WTC11 (cell line): ENCODE measurements at regions not wholly inside any gene's neighbourhood (a gene's known extent, or its start where the extent isn't known, plus 50 kb on each side); places are given as distances from the start of the nearest gene placed in this dataset.

Source experiments
- ATAC-seq: fragments of 200-7000 bp; cut with Tn5 transposase; 2 replicates; pipeline ENCODE4 v1.10.0; 2021; ENCODE audit warnings: mild to moderate bottlenecking, moderate library complexity
- CTCF ChIA-PET: fragments of 300-600 bp; sonication (Branson Sonifier 250); formaldehyde crosslinking; loops from one replicate; lab custom pipeline; 2021; ENCODE audit warnings: antibody characterized with exemption; lab: Charles Lee
- POLR2A ChIA-PET: fragments of 350-600 bp; sonication (Branson Sonifier 250); formaldehyde crosslinking; loops from one replicate; lab custom pipeline; 2021; ENCODE audit warnings: antibody characterized with exemption; lab: Charles Lee
- DNase-seq: peaks from one replicate; pipeline ENCODE4 v3.0.0; 2021; ENCODE audit warnings: low spot score
- H3K27ac Mint-ChIP-seq: 2 replicates; pipeline ENCODE4 v1.8.0; 2021; ENCODE audit warnings: mixed read lengths
- H3K27me3 Mint-ChIP-seq: 2 replicates; pipeline ENCODE4 v1.8.0; 2021; ENCODE audit warnings: low read depth, mild to moderate bottlenecking, moderate library complexity, mixed read lengths
- H3K36me3 Mint-ChIP-seq: 2 replicates; pipeline ENCODE4 v1.8.0; 2021; ENCODE audit warnings: mixed read lengths
- H3K4me1 Mint-ChIP-seq: 2 replicates; pipeline ENCODE4 v1.8.0; 2022; ENCODE audit warnings: mixed read lengths
- H3K4me3 Mint-ChIP-seq: 2 replicates; pipeline ENCODE4 v1.8.0; 2021; ENCODE audit warnings: mild to moderate bottlenecking, moderate library complexity, mixed read lengths
- H3K9me3 Mint-ChIP-seq: 2 replicates; pipeline ENCODE4 v1.8.0; 2021; ENCODE audit warnings: mixed read lengths
- ARID4B ChIP-seq: sonication (generic); formaldehyde crosslinking; IDR thresholded peaks from 2 replicates; pipeline ENCODE4 v1.8.0; 2023; ENCODE audit warnings: missing genetic modification reagents, mild to moderate bottlenecking, borderline replicate concordance
- ATF1 ChIP-seq: sonication (generic); formaldehyde crosslinking; IDR thresholded peaks from 2 replicates; pipeline ENCODE4 v1.8.1; 2023; ENCODE audit warnings: mild to moderate bottlenecking, moderate library complexity, missing genetic modification reagents
- CBFB ChIP-seq: sonication (generic); formaldehyde crosslinking; IDR thresholded peaks from 2 replicates; pipeline ENCODE4 v1.8.1; 2022; ENCODE audit warnings: mild to moderate bottlenecking, low read depth, missing genetic modification reagents
- CREM ChIP-seq: sonication (generic); formaldehyde crosslinking; IDR thresholded peaks from 2 replicates; pipeline ENCODE4 v1.8.1; 2022; ENCODE audit warnings: mild to moderate bottlenecking, missing genetic modification reagents, moderate library complexity
- EMX1 ChIP-seq: fragments of 250-450 bp; sonication (Bioruptor Pico); IDR thresholded peaks from 2 replicates; pipeline ENCODE4 v1.8.0; 2021; ENCODE audit warnings: mild to moderate bottlenecking
- GTF2I ChIP-seq: fragments of 250-450 bp; sonication (Bioruptor Pico); conservative IDR thresholded peaks from 2 replicates; pipeline ENCODE4 v1.4.0; 2021; ENCODE audit warnings: mild to moderate bottlenecking
- JUN ChIP-seq: sonication (generic); formaldehyde crosslinking; IDR thresholded peaks from 2 replicates; pipeline ENCODE4 v1.8.0; 2023; ENCODE audit warnings: mild to moderate bottlenecking, missing genetic modification reagents
- MXD4 ChIP-seq: fragments of 250-450 bp; sonication (Bioruptor Pico); IDR thresholded peaks from 2 replicates; pipeline ENCODE4 v1.8.0; 2021; ENCODE audit warnings: mild to moderate bottlenecking, moderate library complexity, borderline replicate concordance
- STAT6 ChIP-seq: sonication (generic); formaldehyde crosslinking; conservative IDR thresholded peaks from 2 replicates; pipeline ENCODE4 v1.8.1; 2023; ENCODE audit warnings: mild to moderate bottlenecking, low read depth, missing genetic modification reagents, moderate library complexity
- ZMAT4 ChIP-seq: fragments of 250-450 bp; sonication (Bioruptor Pico); IDR thresholded peaks from 2 replicates; pipeline ENCODE4 v1.9.0; 2021; ENCODE audit warnings: mild to moderate bottlenecking
- ZNF138 ChIP-seq: sonication (generic); formaldehyde crosslinking; conservative IDR thresholded peaks from 2 replicates; pipeline ENCODE4 v1.8.1; 2022; ENCODE audit warnings: mild to moderate bottlenecking, moderate library complexity, missing genetic modification reagents
- ZNF263 ChIP-seq: sonication (generic); formaldehyde crosslinking; IDR thresholded peaks from 2 replicates; pipeline ENCODE4 v1.8.1; 2022; ENCODE audit warnings: low read depth, mild to moderate bottlenecking, moderate library complexity, missing genetic modification reagents
- ZNF396 ChIP-seq: fragments of 250-450 bp; sonication (Bioruptor Pico); IDR thresholded peaks from 2 replicates; pipeline ENCODE4 v1.8.0; 2021; ENCODE audit warnings: mild to moderate bottlenecking, moderate library complexity, borderline replicate concordance
- ZNF671 ChIP-seq: fragments of 250-450 bp; sonication (Bioruptor Pico); IDR thresholded peaks from 2 replicates; pipeline ENCODE4 v1.8.0; 2021; ENCODE audit warnings: mild to moderate bottlenecking
- TF ChIP-seq, protein P1 (sequence below): sonication (generic); formaldehyde crosslinking; IDR thresholded peaks from 2 replicates; pipeline ENCODE4 v1.8.0; 2022; ENCODE audit warnings: mild to moderate bottlenecking, missing genetic modification reagents
- TF ChIP-seq, protein P2 (sequence below): fragments of 250-450 bp; sonication (Bioruptor Pico); IDR thresholded peaks from 2 replicates; pipeline ENCODE4 v1.9.0; 2021; ENCODE audit warnings: mild to moderate bottlenecking, borderline replicate concordance
- TF ChIP-seq, protein P3 (sequence below): sonication (generic); formaldehyde crosslinking; IDR thresholded peaks from 2 replicates; pipeline ENCODE4 v1.8.0; 2022; ENCODE audit warnings: mild to moderate bottlenecking, missing genetic modification reagents
- TF ChIP-seq, protein P4 (sequence below): sonication (generic); formaldehyde crosslinking; IDR thresholded peaks from 2 replicates; pipeline ENCODE4 v1.8.0; 2022; ENCODE audit warnings: mild to moderate bottlenecking, missing genetic modification reagents
- TF ChIP-seq, protein P5 (sequence below): sonication (generic); formaldehyde crosslinking; IDR thresholded peaks from 2 replicates; pipeline ENCODE4 v1.8.1; 2022; ENCODE audit warnings: mild to moderate bottlenecking, moderate library complexity, missing genetic modification reagents

- TF ChIP-seq JUN (CRISPR knock-in tag) = no peak
- no peak for TF ChIP-seq EMX1
- TF ChIP-seq GTF2I (CRISPR knock-in tag) = no peak
- TF ChIP-seq ZNF671 (CRISPR knock-in tag) = no peak
- TF ChIP-seq, protein P1, sequence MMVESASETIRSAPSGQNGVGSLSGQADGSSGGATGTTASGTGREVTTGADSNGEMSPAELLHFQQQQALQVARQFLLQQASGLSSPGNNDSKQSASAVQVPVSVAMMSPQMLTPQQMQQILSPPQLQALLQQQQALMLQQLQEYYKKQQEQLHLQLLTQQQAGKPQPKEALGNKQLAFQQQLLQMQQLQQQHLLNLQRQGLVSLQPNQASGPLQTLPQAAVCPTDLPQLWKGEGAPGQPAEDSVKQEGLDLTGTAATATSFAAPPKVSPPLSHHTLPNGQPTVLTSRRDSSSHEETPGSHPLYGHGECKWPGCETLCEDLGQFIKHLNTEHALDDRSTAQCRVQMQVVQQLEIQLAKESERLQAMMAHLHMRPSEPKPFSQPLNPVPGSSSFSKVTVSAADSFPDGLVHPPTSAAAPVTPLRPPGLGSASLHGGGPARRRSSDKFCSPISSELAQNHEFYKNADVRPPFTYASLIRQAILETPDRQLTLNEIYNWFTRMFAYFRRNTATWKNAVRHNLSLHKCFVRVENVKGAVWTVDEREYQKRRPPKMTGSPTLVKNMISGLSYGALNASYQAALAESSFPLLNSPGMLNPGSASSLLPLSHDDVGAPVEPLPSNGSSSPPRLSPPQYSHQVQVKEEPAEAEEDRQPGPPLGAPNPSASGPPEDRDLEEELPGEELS (CRISPR knock-in tag) = no peak
- TF ChIP-seq, protein P2, sequence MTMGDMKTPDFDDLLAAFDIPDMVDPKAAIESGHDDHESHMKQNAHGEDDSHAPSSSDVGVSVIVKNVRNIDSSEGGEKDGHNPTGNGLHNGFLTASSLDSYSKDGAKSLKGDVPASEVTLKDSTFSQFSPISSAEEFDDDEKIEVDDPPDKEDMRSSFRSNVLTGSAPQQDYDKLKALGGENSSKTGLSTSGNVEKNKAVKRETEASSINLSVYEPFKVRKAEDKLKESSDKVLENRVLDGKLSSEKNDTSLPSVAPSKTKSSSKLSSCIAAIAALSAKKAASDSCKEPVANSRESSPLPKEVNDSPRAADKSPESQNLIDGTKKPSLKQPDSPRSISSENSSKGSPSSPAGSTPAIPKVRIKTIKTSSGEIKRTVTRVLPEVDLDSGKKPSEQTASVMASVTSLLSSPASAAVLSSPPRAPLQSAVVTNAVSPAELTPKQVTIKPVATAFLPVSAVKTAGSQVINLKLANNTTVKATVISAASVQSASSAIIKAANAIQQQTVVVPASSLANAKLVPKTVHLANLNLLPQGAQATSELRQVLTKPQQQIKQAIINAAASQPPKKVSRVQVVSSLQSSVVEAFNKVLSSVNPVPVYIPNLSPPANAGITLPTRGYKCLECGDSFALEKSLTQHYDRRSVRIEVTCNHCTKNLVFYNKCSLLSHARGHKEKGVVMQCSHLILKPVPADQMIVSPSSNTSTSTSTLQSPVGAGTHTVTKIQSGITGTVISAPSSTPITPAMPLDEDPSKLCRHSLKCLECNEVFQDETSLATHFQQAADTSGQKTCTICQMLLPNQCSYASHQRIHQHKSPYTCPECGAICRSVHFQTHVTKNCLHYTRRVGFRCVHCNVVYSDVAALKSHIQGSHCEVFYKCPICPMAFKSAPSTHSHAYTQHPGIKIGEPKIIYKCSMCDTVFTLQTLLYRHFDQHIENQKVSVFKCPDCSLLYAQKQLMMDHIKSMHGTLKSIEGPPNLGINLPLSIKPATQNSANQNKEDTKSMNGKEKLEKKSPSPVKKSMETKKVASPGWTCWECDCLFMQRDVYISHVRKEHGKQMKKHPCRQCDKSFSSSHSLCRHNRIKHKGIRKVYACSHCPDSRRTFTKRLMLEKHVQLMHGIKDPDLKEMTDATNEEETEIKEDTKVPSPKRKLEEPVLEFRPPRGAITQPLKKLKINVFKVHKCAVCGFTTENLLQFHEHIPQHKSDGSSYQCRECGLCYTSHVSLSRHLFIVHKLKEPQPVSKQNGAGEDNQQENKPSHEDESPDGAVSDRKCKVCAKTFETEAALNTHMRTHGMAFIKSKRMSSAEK (CRISPR knock-in tag) = no peak
- TF ChIP-seq ZNF138 (CRISPR knock-in tag) = no peak
- no peak for TF ChIP-seq ATF1 (CRISPR knock-in tag)
- no peak for TF ChIP-seq CBFB
- no peak for TF ChIP-seq ARID4B (CRISPR knock-in tag)
- TF ChIP-seq STAT6 = no peak
- TF ChIP-seq ZNF396 (CRISPR knock-in tag) = no peak
- H3K27me3 Mint-ChIP-seq = peaks cover 4% of the 10 kb centered on the region; the same call in 1 of the 2 replicates
- CTCF ChIA-PET = no interaction called here
- peaks cover 47% of the 10 kb centered on the region for H3K9me3 Mint-ChIP-seq
- H3K4me3 Mint-ChIP-seq = no peak overlapping the region
- POLR2A ChIA-PET = no interaction called here
- DNase-seq (no peak), ATAC-seq (no peak)
- H3K36me3 Mint-ChIP-seq = peaks cover 28% of the 10 kb centered on the region
- H3K27ac Mint-ChIP-seq = no peak overlapping the region
- no peaks in the 10 kb centered on the region for H3K4me1 Mint-ChIP-seq
These were observed 1870.1 kb downstream of the LRRC4C start for GRCh38 chr11:39589391-39589790.

- Mint-ChIP-seq H3K36me3 (peaks cover 41% of the 10 kb centered on the region), H3K9me3 (peaks cover 56% of the 10 kb centered on the region), H3K27me3 (peaks cover 11% of the 10 kb centered on the region), H3K27ac (no peak overlapping the region), H3K4me3 (no peak overlapping the region), H3K4me1 (no peaks in the 10 kb centered on the region)
- ChIA-PET POLR2A (no interaction called here), CTCF (no interaction called here)
- DNase-seq (no peak), ATAC-seq (no peak)
- TF ChIP-seq, protein P3, sequence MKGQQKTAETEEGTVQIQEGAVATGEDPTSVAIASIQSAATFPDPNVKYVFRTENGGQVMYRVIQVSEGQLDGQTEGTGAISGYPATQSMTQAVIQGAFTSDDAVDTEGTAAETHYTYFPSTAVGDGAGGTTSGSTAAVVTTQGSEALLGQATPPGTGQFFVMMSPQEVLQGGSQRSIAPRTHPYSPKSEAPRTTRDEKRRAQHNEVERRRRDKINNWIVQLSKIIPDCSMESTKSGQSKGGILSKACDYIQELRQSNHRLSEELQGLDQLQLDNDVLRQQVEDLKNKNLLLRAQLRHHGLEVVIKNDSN (CRISPR knock-in tag) = no peak
- TF ChIP-seq ZMAT4 (CRISPR knock-in tag) (no peak), CREM (no peak), ZNF263 (CRISPR knock-in tag) (no peak), MXD4 (no peak), ZNF396 (CRISPR knock-in tag) (no peak)
- TF ChIP-seq, protein P4, sequence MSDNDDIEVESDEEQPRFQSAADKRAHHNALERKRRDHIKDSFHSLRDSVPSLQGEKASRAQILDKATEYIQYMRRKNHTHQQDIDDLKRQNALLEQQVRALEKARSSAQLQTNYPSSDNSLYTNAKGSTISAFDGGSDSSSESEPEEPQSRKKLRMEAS = no peak
- TF ChIP-seq, protein P5, sequence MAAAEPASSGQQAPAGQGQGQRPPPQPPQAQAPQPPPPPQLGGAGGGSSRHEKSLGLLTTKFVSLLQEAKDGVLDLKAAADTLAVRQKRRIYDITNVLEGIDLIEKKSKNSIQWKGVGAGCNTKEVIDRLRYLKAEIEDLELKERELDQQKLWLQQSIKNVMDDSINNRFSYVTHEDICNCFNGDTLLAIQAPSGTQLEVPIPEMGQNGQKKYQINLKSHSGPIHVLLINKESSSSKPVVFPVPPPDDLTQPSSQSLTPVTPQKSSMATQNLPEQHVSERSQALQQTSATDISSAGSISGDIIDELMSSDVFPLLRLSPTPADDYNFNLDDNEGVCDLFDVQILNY (CRISPR knock-in tag) = no peak
These were observed 1873.4 kb downstream of the LRRC4C start for GRCh38 chr11:39586036-39586435.
